ENCODE measurements at regions not wholly inside any gene's neighbourhood (a gene's known extent, or its start where the extent isn't known, plus 50 kb on each side); places are given as distances from the start of the nearest gene placed in this dataset.

DNA sequence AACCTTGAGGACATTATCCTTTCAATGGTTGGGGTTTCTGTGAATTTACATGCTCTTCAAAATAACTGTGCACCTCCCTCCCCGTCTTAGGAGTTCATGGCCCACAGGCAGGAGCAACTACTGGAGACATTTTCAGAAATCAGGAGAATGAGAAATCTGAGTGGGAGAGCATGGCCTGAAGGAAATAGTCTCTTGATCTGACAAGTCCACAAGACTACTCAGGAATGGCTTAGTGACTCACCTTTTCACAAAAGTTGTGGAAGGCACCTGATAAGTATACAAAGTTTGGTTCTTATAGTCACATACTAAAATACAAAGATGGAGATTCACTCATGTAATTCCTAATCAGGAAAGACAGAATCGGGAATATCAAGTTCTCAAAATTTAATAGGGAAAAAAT is 83.6 kb upstream of the NCKAP5 start:
- TF ChIP-seq CEBPB (IDR thresholded peaks at IDR 0.05; ENCODE audit: low read depth, low read length), result no peak
- TF ChIP-seq, protein P1, sequence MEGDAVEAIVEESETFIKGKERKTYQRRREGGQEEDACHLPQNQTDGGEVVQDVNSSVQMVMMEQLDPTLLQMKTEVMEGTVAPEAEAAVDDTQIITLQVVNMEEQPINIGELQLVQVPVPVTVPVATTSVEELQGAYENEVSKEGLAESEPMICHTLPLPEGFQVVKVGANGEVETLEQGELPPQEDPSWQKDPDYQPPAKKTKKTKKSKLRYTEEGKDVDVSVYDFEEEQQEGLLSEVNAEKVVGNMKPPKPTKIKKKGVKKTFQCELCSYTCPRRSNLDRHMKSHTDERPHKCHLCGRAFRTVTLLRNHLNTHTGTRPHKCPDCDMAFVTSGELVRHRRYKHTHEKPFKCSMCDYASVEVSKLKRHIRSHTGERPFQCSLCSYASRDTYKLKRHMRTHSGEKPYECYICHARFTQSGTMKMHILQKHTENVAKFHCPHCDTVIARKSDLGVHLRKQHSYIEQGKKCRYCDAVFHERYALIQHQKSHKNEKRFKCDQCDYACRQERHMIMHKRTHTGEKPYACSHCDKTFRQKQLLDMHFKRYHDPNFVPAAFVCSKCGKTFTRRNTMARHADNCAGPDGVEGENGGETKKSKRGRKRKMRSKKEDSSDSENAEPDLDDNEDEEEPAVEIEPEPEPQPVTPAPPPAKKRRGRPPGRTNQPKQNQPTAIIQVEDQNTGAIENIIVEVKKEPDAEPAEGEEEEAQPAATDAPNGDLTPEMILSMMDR (IDR thresholded peaks at IDR 0.05; ENCODE audit: control extremely low read depth in 1 of 3, insufficient read depth in 1 of 3, low read depth in 1 of 3, low read length in 3 of 3), result no peak
- TF ChIP-seq POLR2A (IDR thresholded peaks at IDR 0.05; ENCODE audit: control extremely low read depth in 1 of 2, low read depth in 2 of 2, low read length in 2 of 2), result no peak
- TF ChIP-seq, protein P2, sequence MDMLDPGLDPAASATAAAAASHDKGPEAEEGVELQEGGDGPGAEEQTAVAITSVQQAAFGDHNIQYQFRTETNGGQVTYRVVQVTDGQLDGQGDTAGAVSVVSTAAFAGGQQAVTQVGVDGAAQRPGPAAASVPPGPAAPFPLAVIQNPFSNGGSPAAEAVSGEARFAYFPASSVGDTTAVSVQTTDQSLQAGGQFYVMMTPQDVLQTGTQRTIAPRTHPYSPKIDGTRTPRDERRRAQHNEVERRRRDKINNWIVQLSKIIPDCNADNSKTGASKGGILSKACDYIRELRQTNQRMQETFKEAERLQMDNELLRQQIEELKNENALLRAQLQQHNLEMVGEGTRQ (IDR thresholded peaks at IDR 0.05; ENCODE audit: low read length), result no peak
- TF ChIP-seq, protein P3, sequence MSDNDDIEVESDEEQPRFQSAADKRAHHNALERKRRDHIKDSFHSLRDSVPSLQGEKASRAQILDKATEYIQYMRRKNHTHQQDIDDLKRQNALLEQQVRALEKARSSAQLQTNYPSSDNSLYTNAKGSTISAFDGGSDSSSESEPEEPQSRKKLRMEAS (IDR thresholded peaks at IDR 0.05), result no peak
- TF ChIP-seq CHD2 (IDR thresholded peaks at IDR 0.05; ENCODE audit: low read length), result no peak
- TF ChIP-seq EZH2 (IDR thresholded peaks at IDR 0.05; ENCODE audit: low read depth, low read length, severe bottlenecking), result no peak
- TF ChIP-seq BCL11A (IDR thresholded peaks at IDR 0.05; ENCODE audit: low read depth in 2 of 2, low read length in 2 of 2), result no peak
- no peak for TF ChIP-seq SRF (IDR thresholded peaks at IDR 0.05; ENCODE audit: low read depth, low read length)
- no peak for TF ChIP-seq HDAC6 (IDR thresholded peaks at IDR 0.05; ENCODE audit: low read depth, low read length)
- TF ChIP-seq, protein P4, sequence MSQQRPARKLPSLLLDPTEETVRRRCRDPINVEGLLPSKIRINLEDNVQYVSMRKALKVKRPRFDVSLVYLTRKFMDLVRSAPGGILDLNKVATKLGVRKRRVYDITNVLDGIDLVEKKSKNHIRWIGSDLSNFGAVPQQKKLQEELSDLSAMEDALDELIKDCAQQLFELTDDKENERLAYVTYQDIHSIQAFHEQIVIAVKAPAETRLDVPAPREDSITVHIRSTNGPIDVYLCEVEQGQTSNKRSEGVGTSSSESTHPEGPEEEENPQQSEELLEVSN (IDR thresholded peaks at IDR 0.05), result no peak
- no peak for TF ChIP-seq KDM1A (IDR thresholded peaks at IDR 0.05; ENCODE audit: borderline replicate concordance, low read length)
- no peak for TF ChIP-seq TEAD4 (IDR thresholded peaks at IDR 0.05; ENCODE audit: low read depth, low read length)

All from H1 (cell line).